Panc1 (cell line): ENCODE measurements at regions not wholly inside any gene's neighbourhood (a gene's known extent, or its start where the extent isn't known, plus 50 kb on each side); places are given as distances from the start of the nearest gene placed in this dataset.

Source experiments
- ATAC-seq: fragments of 200-7000 bp; cut with Tn5 transposase; 2 replicates; pipeline ENCODE4 v1.9.1; 2020; ENCODE audit warnings: mild to moderate bottlenecking, moderate library complexity
- BruUV-seq: library from RNA; stranded (reverse); fragments of 400-500 nt; replicated peaks from 2 replicates; lab custom pipeline; 2021; lab: Mats Ljungman, UMichigan
- CTCF ChIA-PET: fragments of 300-600 bp; sonication (Branson Sonifier 250); formaldehyde crosslinking; loops from one replicate; lab custom pipeline; 2022; ENCODE audit warnings: antibody characterized with exemption; lab: Charles Lee
- POLR2A ChIA-PET: fragments of 300-600 bp; sonication (Branson Sonifier 250); formaldehyde crosslinking; loops from one replicate; lab custom pipeline; 2022; ENCODE audit warnings: antibody characterized with exemption; lab: Charles Lee
- DNase-seq: peaks from one replicate; pipeline ENCODE4 v3.0.0-alpha.2; 2010; ENCODE audit warnings: low read depth, low spot score
- H3K27ac ChIP-seq: 2 replicates; pipeline ENCODE4 v1.5.1; 2011; ENCODE audit warnings: mild to moderate bottlenecking, low read length, inconsistent platforms
- H3K27me3 ChIP-seq: fragments of 200-500 bp; sonication (Bioruptor generic); 2 replicates; pipeline ENCODE4 v1.6.0; 2014; ENCODE audit warnings: low read length, inconsistent platforms; ENCODE audit not compliant: control insufficient read depth, insufficient read depth
- H3K36me3 ChIP-seq: fragments of 200-500 bp; sonication (Bioruptor generic); 2 replicates; pipeline ENCODE4 v1.5.1; 2014; ENCODE audit warnings: inconsistent platforms, mild to moderate bottlenecking, low read length, moderate library complexity; ENCODE audit not compliant: control insufficient read depth, insufficient read depth
- H3K4me1 ChIP-seq: 2 replicates; pipeline ENCODE4 v1.5.1; 2011; ENCODE audit warnings: inconsistent platforms, mild to moderate bottlenecking, low read length, moderate library complexity; ENCODE audit not compliant: control insufficient read depth, insufficient read depth
- H3K4me3 ChIP-seq, 2 experiments: 2 replicates each; pipeline ENCODE4 v1.5.1; 2011 to 2012; ENCODE audit warnings: low read depth in 2 of 2, low read length in 2 of 2, mild to moderate bottlenecking in 2 of 2, inconsistent platforms in 1 of 2, moderate library complexity in 1 of 2
- H3K9me3 ChIP-seq: fragments of 200-500 bp; sonication (Bioruptor generic); 2 replicates; pipeline ENCODE4 v1.5.1; 2014; ENCODE audit warnings: low read depth, mild to moderate bottlenecking, inconsistent platforms, low read length, moderate library complexity; ENCODE audit not compliant: control insufficient read depth, insufficient read depth
- CTCF ChIP-seq: fragments of 450-650 bp; IDR thresholded peaks from 2 replicates; pipeline ENCODE4 v1.5.1; 2017; ENCODE audit warnings: mild to moderate bottlenecking
- POLR2AphosphoS5 ChIP-seq: IDR thresholded peaks from 2 replicates; pipeline ENCODE4 v1.6.1; 2012; ENCODE audit warnings: mild to moderate bottlenecking, low read depth, low read length, moderate library complexity
- REST ChIP-seq, 2 experiments: IDR thresholded peaks; 2 replicates each; pipeline ENCODE4 v1.6.1; 2011 to 2012; ENCODE audit warnings: low read depth in 2 of 2, control low read depth in 1 of 2, low read length in 1 of 2, mild to moderate bottlenecking in 1 of 2, moderate library complexity in 1 of 2; ENCODE audit not compliant: insufficient read depth in 1 of 2
- SIN3A ChIP-seq: IDR thresholded peaks from 2 replicates; pipeline ENCODE4 v1.6.1; 2012; ENCODE audit warnings: low read depth, mild to moderate bottlenecking, low read length, moderate library complexity, borderline replicate concordance; ENCODE audit not compliant: insufficient read depth
- TCF7L2 ChIP-seq: IDR thresholded peaks from 2 replicates; pipeline ENCODE4 v1.6.1; 2011; ENCODE audit warnings: mild to moderate bottlenecking, low read depth, low read length, inconsistent platforms
- in situ Hi-C: cut with HindIII; loops from 2 replicates; pipeline ENCODE4 v1.10.0; 2016; ENCODE audit warnings: low sequenced_read_pairs, low pct_unique_long_range_greater_than_20kb
- intact Hi-C: fragments of 100-400 bp; cut with micrococcal nuclease; formaldehyde crosslinking; loops from one replicate; pipeline ENCODE4 v1.10.0; 2022; ENCODE audit not compliant: unreplicated experiment

GRCh38 chr7:46107610-46108217 is 186.6 kb upstream of the IGFBP3 start:
- Histone ChIP-seq H3K4me3 (no peak overlapping the region), H3K9me3 (peaks cover 3% of the 10 kb centered on the region), H3K27ac (no peak overlapping the region), H3K27me3 (no peaks in the 10 kb centered on the region), H3K4me1 (no peaks in the 10 kb centered on the region), H3K36me3 (no peaks in the 10 kb centered on the region)
- TF ChIP-seq REST (IDR thresholded peaks at IDR 0.05; ENCODE audit: insufficient read depth in 1 of 2, low read depth in 2 of 2, low read length in 1 of 2) (no peak), CTCF (no peak), SIN3A (no peak), TCF7L2 (no peak), POLR2AphosphoS5 (no peak)
- ATAC-seq = no peak
- DNase-seq = no peak
- in situ Hi-C loops (no loop called here), intact Hi-C loops (no loop called here)
- ChIA-PET CTCF (no interaction called here), POLR2A (interaction anchor here (0.5 to 0.6 kb wide), 2 partner anchors 17 to 442 kb away, joined by 3 to 4 read pairs; no protein-coding TSS in a partner anchor)
- no TSS peak for BruUV-seq

GRCh38 chr7:46100521-46100920 is 179.4 kb upstream of the IGFBP3 start:
- no TSS peak for BruUV-seq
- Histone ChIP-seq H3K36me3 (no peaks in the 10 kb centered on the region), H3K27me3 (no peaks in the 10 kb centered on the region), H3K4me3 (no peak overlapping the region), H3K9me3 (peaks cover 3% of the 10 kb centered on the region), H3K27ac (no peak overlapping the region), H3K4me1 (no peaks in the 10 kb centered on the region)
- POLR2A ChIA-PET = no interaction called here
- TF ChIP-seq CTCF = no peak
- TF ChIP-seq POLR2AphosphoS5 = no peak
- TF ChIP-seq REST (IDR thresholded peaks at IDR 0.05; ENCODE audit: insufficient read depth in 1 of 2, low read depth in 2 of 2, low read length in 1 of 2) = no peak
- no peak for TF ChIP-seq SIN3A
- TF ChIP-seq TCF7L2 = no peak
- ATAC-seq (no peak), DNase-seq (no peak)
- CTCF ChIA-PET = no interaction called here
- intact Hi-C loops = no loop called here
- in situ Hi-C loops = no loop called here
